Body of pancreas (tissue), 4 donors: ENCODE measurements at regions not wholly inside any gene's neighbourhood (a gene's known extent, or its start where the extent isn't known, plus 50 kb on each side); places are given as distances from the start of the nearest gene placed in this dataset.

ENCODE experiments used
- ATAC-seq: fragments of 150-250 bp; one replicate; pipeline ENCODE4 v1.9.1; 2016
- DNase-seq, 4 donors: peaks; one replicate each; pipeline ENCODE4 v3.0.0-alpha.2; 2019
- H3K27ac ChIP-seq, 4 donors: fragments of 200-600 bp; sonication (generic); 1 replicate in 3 of 4; 2 replicates in 1 of 4; pipeline versions ENCODE4 v1.5.1 to v1.6.1; 2016 to 2019; ENCODE audit warnings: mild to moderate bottlenecking in 1 of 4, mixed read lengths in 1 of 4, moderate library complexity in 1 of 4
- H3K27me3 ChIP-seq, 2 donors: fragments of 200-600 bp; sonication (generic); one replicate each; pipeline ENCODE4 v1.6.0; 2016; ENCODE audit warnings: mild to moderate bottlenecking in 1 of 2
- H3K36me3 ChIP-seq, 2 donors: fragments of 200-600 bp; sonication (generic); replicated peaks in 1 of 2; 2 replicates each; pipeline ENCODE4 v1.5.1; 2016; ENCODE audit warnings: low read depth in 2 of 2; ENCODE audit not compliant: insufficient read depth in 1 of 2
- H3K4me1 ChIP-seq: fragments of 200-600 bp; sonication (generic); one replicate; pipeline ENCODE4 v1.6.0; 2016
- H3K4me3 ChIP-seq, 2 donors: fragments of 200-600 bp; sonication (generic); 1 replicate in 1 of 2; 2 replicates in 1 of 2; pipeline ENCODE4 v1.5.1; 2016 to 2019
- H3K9me3 ChIP-seq, 3 donors: fragments of 200-600 bp; sonication (generic); 1 replicate in 2 of 3; 2 replicates in 1 of 3; pipeline ENCODE4 v1.5.1; 2016
- POLR2A ChIP-seq, 3 donors: fragments of 450-650 bp; IDR thresholded peaks; one replicate each; pipeline ENCODE4 v1.6.1; 2016; ENCODE audit warnings: antibody characterized with exemption in 3 of 3, mild to moderate bottlenecking in 2 of 3
- WGBS, 2 donors: methylation state at CpG; one replicate each; pipeline ENCODE4 v1.1.5; 2017; 5-methylcytosine and 5-hydroxymethylcytosine counted together
- intact Hi-C: fragments of 100-400 bp; cut with DNase I; formaldehyde crosslinking; loops from one replicate; pipeline ENCODE4 v1.15.1; 2023
- TF ChIP-seq, protein P1 (sequence below), 7 experiments: fragments of 450-650 bp in 4 of 7; fragments of 200-600 bp in 3 of 7; sonication (generic) in 3 of 7; IDR thresholded peaks; one replicate each; pipeline ENCODE4 v1.5.1; 2016 to 2019; ENCODE audit warnings: antibody characterized with exemption in 7 of 7

DNA sequence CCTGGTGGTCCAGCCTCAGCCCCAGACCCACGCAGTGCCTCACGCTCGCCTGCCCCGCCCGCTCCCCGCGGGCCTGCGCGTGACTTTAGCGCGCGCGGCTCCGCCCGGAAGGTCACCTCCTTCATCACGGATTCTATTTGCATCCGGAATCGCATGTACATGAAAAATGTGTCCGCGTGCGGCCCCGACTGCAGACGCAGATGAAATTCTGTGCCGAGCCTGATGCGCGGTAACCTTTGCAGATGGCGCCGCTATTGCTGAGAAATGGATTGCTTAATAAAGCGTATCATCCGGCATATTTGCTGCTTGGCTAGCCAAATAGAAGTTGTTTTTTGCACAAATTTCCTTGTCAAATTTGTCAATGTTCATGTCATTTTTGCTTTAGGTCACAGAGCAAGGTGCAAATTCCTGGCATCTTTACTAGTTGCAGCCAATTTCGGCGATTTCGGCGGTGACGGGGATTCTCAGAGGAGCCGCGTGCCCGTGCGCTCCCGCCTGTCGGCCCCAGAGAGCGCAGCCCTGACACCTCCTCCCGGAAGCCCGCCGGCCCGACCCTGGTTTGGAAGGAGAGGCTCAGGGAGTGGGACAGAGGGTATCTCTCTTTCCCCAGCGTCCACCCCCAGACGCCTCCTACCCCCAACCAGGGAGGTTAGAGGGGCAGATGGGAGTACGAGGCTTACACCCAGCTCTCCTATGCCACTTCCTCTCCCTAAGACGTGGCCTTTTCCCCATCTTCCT is 85.9 kb upstream of the PAX2 start:
- H3K4me3 ChIP-seq: no peak overlapping the region
- H3K36me3 ChIP-seq: no peaks in the 10 kb centered on the region
- no peak overlapping the region for H3K27ac ChIP-seq
- H3K4me1 ChIP-seq: peaks cover 29% of the 10 kb centered on the region
- 4 to 5% methylated on average over 38 to 50 of the region's 50 CpGs for WGBS, 2 donors
- peaks cover 0 to 49% of the 10 kb centered on the region in 2 donors for H3K27me3 ChIP-seq
- DNase-seq (no peak), ATAC-seq (no peak)
- intact Hi-C loops: no loop called here
- no peaks in the 10 kb centered on the region for H3K9me3 ChIP-seq
- TF ChIP-seq POLR2A (IDR thresholded peaks at IDR 0.05): no peak
- TF ChIP-seq, protein P1, sequence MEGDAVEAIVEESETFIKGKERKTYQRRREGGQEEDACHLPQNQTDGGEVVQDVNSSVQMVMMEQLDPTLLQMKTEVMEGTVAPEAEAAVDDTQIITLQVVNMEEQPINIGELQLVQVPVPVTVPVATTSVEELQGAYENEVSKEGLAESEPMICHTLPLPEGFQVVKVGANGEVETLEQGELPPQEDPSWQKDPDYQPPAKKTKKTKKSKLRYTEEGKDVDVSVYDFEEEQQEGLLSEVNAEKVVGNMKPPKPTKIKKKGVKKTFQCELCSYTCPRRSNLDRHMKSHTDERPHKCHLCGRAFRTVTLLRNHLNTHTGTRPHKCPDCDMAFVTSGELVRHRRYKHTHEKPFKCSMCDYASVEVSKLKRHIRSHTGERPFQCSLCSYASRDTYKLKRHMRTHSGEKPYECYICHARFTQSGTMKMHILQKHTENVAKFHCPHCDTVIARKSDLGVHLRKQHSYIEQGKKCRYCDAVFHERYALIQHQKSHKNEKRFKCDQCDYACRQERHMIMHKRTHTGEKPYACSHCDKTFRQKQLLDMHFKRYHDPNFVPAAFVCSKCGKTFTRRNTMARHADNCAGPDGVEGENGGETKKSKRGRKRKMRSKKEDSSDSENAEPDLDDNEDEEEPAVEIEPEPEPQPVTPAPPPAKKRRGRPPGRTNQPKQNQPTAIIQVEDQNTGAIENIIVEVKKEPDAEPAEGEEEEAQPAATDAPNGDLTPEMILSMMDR (IDR thresholded peaks at IDR 0.05): no peak

DNA sequence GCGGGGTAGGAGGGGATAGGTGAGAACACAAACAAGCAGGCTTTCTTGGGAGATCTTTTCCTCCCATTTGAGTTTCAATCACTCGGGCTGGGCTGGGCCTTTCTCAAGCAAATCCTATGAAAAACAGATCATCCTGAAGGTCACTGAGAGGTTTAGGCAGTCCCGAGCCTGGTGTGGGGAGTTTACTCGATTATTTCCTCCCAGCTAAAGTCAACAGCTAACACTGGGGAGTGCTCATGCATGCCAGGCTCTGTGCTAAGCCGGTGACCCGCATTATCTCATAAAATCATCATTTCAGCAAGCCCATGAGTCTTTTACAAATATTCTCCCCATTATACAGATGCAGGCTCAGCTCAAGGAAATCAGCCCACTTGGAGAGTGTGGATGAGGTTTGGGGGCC is 85.0 kb upstream of the PAX2 start:
- no peak for ATAC-seq
- Histone ChIP-seq H3K4me1 (peaks cover 21% of the 10 kb centered on the region), H3K27ac (no peak overlapping the region), H3K27me3 (peaks cover 0 to 42% of the 10 kb centered on the region in 2 donors), H3K36me3 (no peaks in the 10 kb centered on the region), H3K4me3 (no peak overlapping the region), H3K9me3 (no peaks in the 10 kb centered on the region)
- WGBS, 2 donors: 22 to 34% methylated on average over 6 of the region's 6 CpGs
- no peak for TF ChIP-seq POLR2A (IDR thresholded peaks at IDR 0.05)
- TF ChIP-seq, protein P1 (IDR thresholded peaks at IDR 0.05): no peak
- intact Hi-C loops: no loop called here
- no peak for DNase-seq

DNA sequence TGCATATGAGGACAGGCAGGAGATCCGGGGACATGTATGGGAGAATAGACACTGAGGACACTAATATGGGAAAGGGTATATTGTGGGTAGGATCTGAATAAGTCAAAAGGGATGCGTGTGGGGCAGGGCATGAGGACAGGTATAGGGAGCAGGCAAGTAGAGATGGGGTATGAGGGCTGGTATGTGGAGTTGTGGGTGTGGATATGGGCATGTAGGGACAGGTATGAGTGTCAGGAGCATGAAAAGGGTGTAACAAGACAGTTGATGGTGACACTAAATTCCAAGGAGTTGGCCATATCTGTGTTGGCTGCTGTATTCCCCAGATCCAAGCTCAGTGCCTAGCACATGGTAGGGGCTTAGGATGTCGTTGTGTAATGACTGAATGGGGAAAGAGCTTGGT is 84.4 kb upstream of the PAX2 start:
- WGBS, 2 donors: 49 to 51% methylated on average over 2 of the region's 3 CpGs
- ATAC-seq: no peak
- intact Hi-C loops: no loop called here

DNA sequence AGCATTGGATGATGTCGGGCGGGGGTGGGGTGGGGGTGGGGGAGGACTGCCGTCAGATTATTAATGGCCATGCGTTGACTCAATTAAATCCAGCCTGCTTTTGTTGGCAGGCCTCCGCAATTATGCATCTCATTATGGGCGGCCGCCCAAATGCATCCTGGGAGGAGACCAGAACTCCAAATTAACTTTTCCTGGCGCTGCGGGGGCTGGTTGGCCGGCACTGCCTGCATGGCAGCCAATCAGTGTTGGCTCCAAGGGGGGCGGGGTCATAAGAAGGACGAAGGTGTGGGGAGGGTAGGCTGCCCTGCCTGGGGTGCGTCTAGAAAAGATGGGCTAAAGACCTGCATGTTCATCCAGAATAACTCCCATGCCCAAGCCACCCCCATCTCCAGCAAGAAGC is 83.9 kb upstream of the PAX2 start:
- no peak overlapping the region for H3K27ac ChIP-seq
- H3K36me3 ChIP-seq: no peaks in the 10 kb centered on the region
- H3K27me3 ChIP-seq: peaks cover 0 to 37% of the 10 kb centered on the region in 2 donors
- WGBS, 2 donors: 40 to 43% methylated on average over 8 to 13 of the region's 13 CpGs
- H3K4me3 ChIP-seq: no peak overlapping the region
- ATAC-seq (no peak), DNase-seq (no peak)
- no peaks in the 10 kb centered on the region for H3K9me3 ChIP-seq
- peaks cover 13% of the 10 kb centered on the region for H3K4me1 ChIP-seq
- no peak for TF ChIP-seq POLR2A (IDR thresholded peaks at IDR 0.05)
- TF ChIP-seq, protein P1 (IDR thresholded peaks at IDR 0.05): no peak
- intact Hi-C loops: no loop called here

More for the DNA sequence above, 84.4 kb upstream of the PAX2 start:
- H3K27me3 ChIP-seq: peaks cover 0 to 39% of the 10 kb centered on the region in 2 donors
- no peaks in the 10 kb centered on the region for H3K9me3 ChIP-seq
- TF ChIP-seq POLR2A (IDR thresholded peaks at IDR 0.05): no peak
- TF ChIP-seq, protein P1 (IDR thresholded peaks at IDR 0.05): no peak
- H3K27ac ChIP-seq: no peak overlapping the region
- no peak overlapping the region for H3K4me3 ChIP-seq
- no peaks in the 10 kb centered on the region for H3K36me3 ChIP-seq
- peaks cover 15% of the 10 kb centered on the region for H3K4me1 ChIP-seq
- no peak for DNase-seq

DNA sequence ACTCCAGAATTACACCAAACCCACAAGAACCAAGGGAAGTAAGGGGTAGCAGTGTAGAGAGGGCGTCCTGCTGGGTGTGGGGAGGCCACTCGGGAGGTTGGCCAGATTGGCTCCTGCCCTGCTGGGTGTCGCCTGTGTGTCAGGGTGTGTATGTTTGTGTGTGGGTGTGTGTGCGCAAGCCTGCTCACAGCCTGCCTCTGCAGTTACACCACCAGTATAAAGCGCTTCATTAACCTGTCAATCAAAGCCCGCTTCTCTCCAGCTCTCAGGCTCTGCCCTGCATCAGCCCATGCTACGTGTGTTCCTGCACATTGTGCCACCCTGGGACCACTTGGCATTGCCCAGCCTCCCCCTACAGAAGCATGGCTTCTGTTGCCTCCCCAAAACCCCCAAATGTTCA is 83.3 kb upstream of the PAX2 start:
- no peak for DNase-seq
- WGBS, 2 donors: 56 to 69% methylated on average over 4 to 7 of the region's 7 CpGs
- Histone ChIP-seq H3K4me1 (peaks cover 7% of the 10 kb centered on the region), H3K4me3 (no peak overlapping the region), H3K36me3 (no peaks in the 10 kb centered on the region), H3K27me3 (peaks cover 0 to 34% of the 10 kb centered on the region in 2 donors), H3K27ac (no peak overlapping the region), H3K9me3 (no peaks in the 10 kb centered on the region)
- intact Hi-C loops: no loop called here
- ATAC-seq: no peak
- no peak for TF ChIP-seq POLR2A (IDR thresholded peaks at IDR 0.05)
